Kidney (tissue), 13 donors: ENCODE measurements at regions not wholly inside any gene's neighbourhood (a gene's known extent, or its start where the extent isn't known, plus 50 kb on each side); places are given as distances from the start of the nearest gene placed in this dataset.

Experiments used
- DNase-seq, 5 donors: peaks; one replicate each; pipeline ENCODE4 v3.0.0-alpha.2; 2013 to 2020
- FAIRE-seq: peaks from 2 replicates; lab custom pipeline; 2012; peaks lifted over from hg19 to GRCh38; lab: Jason Lieb, UNC
- H3K27ac ChIP-seq, 2 donors: one replicate each; pipeline ENCODE4 v1.7.0; 2013; ENCODE audit warnings: low read depth in 2 of 2, low read length in 2 of 2, inconsistent platforms in 1 of 2
- H3K27me3 ChIP-seq: one replicate; pipeline ENCODE4 v1.7.1; 2013; ENCODE audit warnings: low read length, inconsistent platforms; ENCODE audit not compliant: control insufficient read depth, insufficient read depth
- H3K36me3 ChIP-seq, 3 donors: one replicate each; pipeline versions ENCODE4 v1.7.0 to v1.7.1; 2013; ENCODE audit warnings: low read length in 3 of 3, control low read depth in 1 of 3, inconsistent platforms in 1 of 3; ENCODE audit not compliant: insufficient read depth in 3 of 3, control insufficient read depth in 2 of 3
- H3K4me1 ChIP-seq, 3 donors: one replicate each; pipeline versions ENCODE4 v1.7.0 to v1.7.1; 2013; ENCODE audit warnings: low read length in 3 of 3, inconsistent platforms in 1 of 3, low read depth in 1 of 3; ENCODE audit not compliant: control insufficient read depth in 2 of 3, insufficient read depth in 2 of 3
- H3K4me3 ChIP-seq, 3 donors: one replicate each; pipeline versions ENCODE4 v1.7.0 to v1.8.1; 2013; ENCODE audit warnings: low read length in 3 of 3, control low read depth in 1 of 3, inconsistent platforms in 1 of 3
- H3K9ac ChIP-seq, 3 donors: one replicate each; pipeline versions ENCODE4 v1.7.0 to v1.7.1; 2013; ENCODE audit warnings: low read length in 3 of 3, control low read depth in 1 of 3, inconsistent platforms in 1 of 3
- H3K9me3 ChIP-seq, 3 donors: one replicate each; pipeline versions ENCODE4 v1.7.0 to v1.7.1; 2013; ENCODE audit warnings: low read length in 3 of 3, control low read depth in 1 of 3, inconsistent platforms in 1 of 3; ENCODE audit not compliant: control insufficient read depth in 2 of 3, insufficient read depth in 1 of 3
- intact Hi-C: fragments of 100-400 bp; cut with DNase I; formaldehyde crosslinking; loops from one replicate; pipeline ENCODE4 v1.11.1; 2022
- TF ChIP-seq, protein P1 (sequence below): IDR thresholded peaks from 3 replicates; pipeline ENCODE4 v1.5.1; 2012; ENCODE audit warnings: mild to moderate bottlenecking, moderate library complexity, borderline replicate concordance; ENCODE audit not compliant: insufficient read depth; ENCODE audit errors: extremely low read depth
- donor health status: control.
- donor health status: control.
- donor health status: control.
- donor health status: control.
- donor health status: control.
- donor health status: DM: yes; HTN: yes; CAD: no.
- donor health status: Normal renal cell carcinoma (clear cell type).

DNA sequence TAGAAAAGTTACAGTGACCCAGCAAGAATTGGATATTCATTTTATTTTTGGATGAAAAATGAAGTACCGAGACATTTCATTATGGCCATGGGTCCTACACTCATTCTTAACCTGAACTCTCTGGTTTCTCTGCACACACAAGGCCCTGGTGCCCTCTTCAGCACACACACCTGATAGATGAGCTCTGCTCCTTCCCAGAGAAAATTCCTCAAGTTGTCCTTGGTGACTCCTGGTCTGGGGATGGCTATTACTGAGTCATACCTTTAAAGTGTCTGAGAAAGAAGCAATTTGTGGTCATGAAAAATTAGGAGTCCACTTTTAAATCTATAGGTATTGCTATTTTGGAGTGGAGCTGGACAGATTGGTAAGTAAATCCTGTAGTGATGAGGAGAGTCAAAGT is 311.5 kb downstream of the CDH2 start:
- Histone ChIP-seq H3K9ac (no peak overlapping the region), H3K36me3 (no peaks in the 10 kb centered on the region), H3K4me1 (no peaks in the 10 kb centered on the region), H3K9me3 (no peaks in the 10 kb centered on the region), H3K4me3 (no peak overlapping the region), H3K27me3 (no peaks in the 10 kb centered on the region), H3K27ac (no peak overlapping the region)
- TF ChIP-seq, protein P1, sequence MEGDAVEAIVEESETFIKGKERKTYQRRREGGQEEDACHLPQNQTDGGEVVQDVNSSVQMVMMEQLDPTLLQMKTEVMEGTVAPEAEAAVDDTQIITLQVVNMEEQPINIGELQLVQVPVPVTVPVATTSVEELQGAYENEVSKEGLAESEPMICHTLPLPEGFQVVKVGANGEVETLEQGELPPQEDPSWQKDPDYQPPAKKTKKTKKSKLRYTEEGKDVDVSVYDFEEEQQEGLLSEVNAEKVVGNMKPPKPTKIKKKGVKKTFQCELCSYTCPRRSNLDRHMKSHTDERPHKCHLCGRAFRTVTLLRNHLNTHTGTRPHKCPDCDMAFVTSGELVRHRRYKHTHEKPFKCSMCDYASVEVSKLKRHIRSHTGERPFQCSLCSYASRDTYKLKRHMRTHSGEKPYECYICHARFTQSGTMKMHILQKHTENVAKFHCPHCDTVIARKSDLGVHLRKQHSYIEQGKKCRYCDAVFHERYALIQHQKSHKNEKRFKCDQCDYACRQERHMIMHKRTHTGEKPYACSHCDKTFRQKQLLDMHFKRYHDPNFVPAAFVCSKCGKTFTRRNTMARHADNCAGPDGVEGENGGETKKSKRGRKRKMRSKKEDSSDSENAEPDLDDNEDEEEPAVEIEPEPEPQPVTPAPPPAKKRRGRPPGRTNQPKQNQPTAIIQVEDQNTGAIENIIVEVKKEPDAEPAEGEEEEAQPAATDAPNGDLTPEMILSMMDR = no peak
- no peak for FAIRE-seq
- DNase-seq = no peak
- intact Hi-C loops = no loop called here

DNA sequence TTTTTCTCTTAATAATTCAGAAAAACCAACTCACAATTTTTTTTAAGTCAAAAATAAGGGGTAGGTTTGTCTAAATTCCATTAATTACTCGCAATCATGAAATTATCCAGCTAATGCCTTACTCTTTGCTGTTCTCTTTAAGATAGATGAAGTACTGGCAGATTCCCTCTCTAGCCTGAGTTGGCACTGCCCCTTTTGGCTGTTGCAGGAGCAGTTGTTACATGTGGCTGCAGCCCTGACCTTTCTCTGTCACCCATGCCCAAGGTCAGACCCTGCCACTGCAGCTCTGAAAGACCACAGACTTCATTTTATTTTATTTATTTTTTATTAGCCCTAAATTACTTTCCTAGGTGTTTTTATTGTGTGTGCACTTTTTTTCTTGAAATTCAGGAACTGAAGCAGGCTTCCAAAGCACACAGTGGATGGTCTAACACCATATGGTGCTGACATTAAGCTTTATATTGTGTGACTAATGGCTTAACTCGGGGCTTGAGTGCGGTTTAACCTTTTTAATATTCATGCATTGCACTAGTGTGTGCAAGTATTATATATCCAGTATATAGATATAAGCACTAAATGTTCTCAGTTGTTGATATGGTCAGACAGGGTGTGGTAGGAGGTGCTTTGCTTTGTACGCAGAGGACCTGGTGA is 313.0 kb downstream of the CDH2 start:
- intact Hi-C loops = no loop called here
- H3K4me3 ChIP-seq = no peak overlapping the region
- H3K9me3 ChIP-seq = no peaks in the 10 kb centered on the region
- DNase-seq (peak in 2 of 5 donors; percentile 12 to 14), FAIRE-seq (no peak)
- no peaks in the 10 kb centered on the region for H3K27me3 ChIP-seq
- no peak overlapping the region for H3K9ac ChIP-seq
- TF ChIP-seq, protein P1 = no peak
- no peak overlapping the region for H3K27ac ChIP-seq
- no peaks in the 10 kb centered on the region for H3K4me1 ChIP-seq
- H3K36me3 ChIP-seq = no peaks in the 10 kb centered on the region

DNA sequence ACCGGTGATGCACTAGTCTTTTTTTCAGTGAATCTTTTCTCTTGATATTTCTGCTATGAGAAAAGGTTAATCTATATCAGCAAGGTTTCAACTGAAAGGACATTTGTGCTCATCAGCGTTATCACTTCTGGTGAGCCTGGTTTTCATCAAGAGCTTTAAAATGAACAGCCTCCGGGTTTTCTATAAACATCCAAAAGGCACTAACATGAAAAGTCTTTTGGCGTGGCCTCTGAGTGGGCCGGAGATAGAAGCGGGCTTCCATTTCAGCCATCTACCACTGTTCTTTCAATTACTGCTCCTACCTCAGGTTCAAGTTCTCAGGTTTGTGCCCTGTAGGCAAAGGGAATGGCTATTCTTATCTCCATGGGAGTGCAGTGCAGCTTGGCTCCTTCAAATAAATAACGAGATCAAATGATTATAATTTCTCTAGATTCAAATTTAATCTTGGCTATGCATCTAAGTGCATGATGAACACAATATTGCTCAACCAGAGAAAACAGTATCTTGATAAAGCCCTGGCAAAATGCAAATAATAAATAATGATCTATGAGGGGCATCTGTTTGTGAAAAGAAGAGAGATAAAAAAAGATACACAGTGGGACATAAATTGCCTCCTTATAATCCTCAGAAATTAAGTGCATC is 314.8 kb downstream of the CDH2 start:
- FAIRE-seq (no peak), DNase-seq (no peak)
- TF ChIP-seq, protein P1 = no peak
- Histone ChIP-seq H3K27me3 (no peaks in the 10 kb centered on the region), H3K4me3 (no peak overlapping the region), H3K9ac (no peak overlapping the region), H3K36me3 (no peaks in the 10 kb centered on the region), H3K9me3 (no peaks in the 10 kb centered on the region), H3K27ac (no peak overlapping the region), H3K4me1 (no peaks in the 10 kb centered on the region)
- intact Hi-C loops = no loop called here
